GM23248 (cell line): ENCODE measurements at regions not wholly inside any gene's neighbourhood (a gene's known extent, or its start where the extent isn't known, plus 50 kb on each side); places are given as distances from the start of the nearest gene placed in this dataset.

ENCODE experiments used
- EZH2 ChIP-seq: fragments of 200-600 bp; sonication (generic); IDR thresholded peaks from 2 replicates; pipeline ENCODE4 v1.6.1; 2018; ENCODE audit warnings: antibody characterized with exemption, mild to moderate bottlenecking; ENCODE audit not compliant: insufficient read depth, poor library complexity, severe bottlenecking
- EZH2phosphoT487 ChIP-seq: fragments of 200-600 bp; sonication (generic); IDR thresholded peaks from 2 replicates; pipeline ENCODE4 v1.6.1; 2018; ENCODE audit warnings: antibody characterized with exemption, moderate library complexity, mild to moderate bottlenecking, low read depth; ENCODE audit not compliant: insufficient read depth

DNA sequence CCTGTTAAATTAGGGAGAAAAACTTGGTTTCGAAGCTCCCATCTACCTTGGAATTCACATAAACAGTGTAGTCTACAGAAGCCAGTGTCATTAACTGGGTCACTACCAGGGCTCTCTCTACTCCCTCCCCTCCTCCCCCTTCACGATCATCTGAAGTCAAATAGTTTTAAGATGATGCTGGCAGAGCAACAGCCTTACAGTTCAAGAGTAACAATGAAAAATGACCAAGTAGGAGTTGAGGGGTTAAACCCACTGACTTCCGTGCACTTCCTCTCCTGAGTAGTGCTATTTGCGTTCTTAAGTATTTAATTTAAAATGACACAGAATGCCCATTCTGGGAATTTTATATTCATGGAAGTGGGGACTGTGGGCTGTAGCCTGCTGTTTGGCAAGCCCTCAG, 236.9 kb downstream of the SIPA1L2 start:
- TF ChIP-seq EZH2 (no peak), EZH2phosphoT487 (no peak)
